HG03095 (cell line): ENCODE measurements at regions not wholly inside any gene's neighbourhood (a gene's known extent, or its start where the extent isn't known, plus 50 kb on each side); places are given as distances from the start of the nearest gene placed in this dataset.
"Not testable (repeated sequence)": the region's sequence is repeated elsewhere in the genome, so short reads cannot be mapped to it uniquely, and the experiment has no call there.

ENCODE experiments used
- ATAC-seq: cut with Tn5 transposase; IDR thresholded peaks from one replicate; pipeline ENCODE4 v1.9.1; 2021; ENCODE audit warnings: moderate library complexity; ENCODE audit not compliant: unreplicated experiment

- ATAC-seq: no peak
Observed at GRCh38 chr3:151675858-151676615, 57.7 kb upstream of the AADACL2 start.

- ATAC-seq: no peak
Observed at GRCh38 chr3:151673974-151674373, 59.8 kb upstream of the AADACL2 start.

- not testable (repeated sequence) for ATAC-seq
Observed at GRCh38 chr3:151667762-151668161, 66.0 kb upstream of the AADACL2 start.

GRCh38 chr3:151660885-151661284 lies 72.8 kb upstream of the AADACL2 start:
- ATAC-seq: no peak

- no peak for ATAC-seq
Observed at GRCh38 chr3:151644986-151645385, 88.7 kb upstream of the AADACL2 start.

GRCh38 chr3:151644020-151644620 lies 89.6 kb upstream of the AADACL2 start:
- no peak for ATAC-seq

- ATAC-seq: no peak
Observed at GRCh38 chr3:151639418-151639740, 94.3 kb upstream of the AADACL2 start.

- no peak for ATAC-seq
Observed at GRCh38 chr3:151638555-151639417, 94.9 kb upstream of the AADACL2 start.

- ATAC-seq: no peak
Observed at GRCh38 chr3:151635905-151636304, 97.8 kb upstream of the AADACL2 start.

GRCh38 chr3:151631946-151632345 lies 101.8 kb upstream of the AADACL2 start:
- no peak for ATAC-seq

GRCh38 chr3:151630938-151631441 lies 102.7 kb upstream of the AADACL2 start:
- ATAC-seq: no peak

- ATAC-seq: no peak
Observed at GRCh38 chr3:151630035-151630434, 103.7 kb upstream of the AADACL2 start.

- no peak for ATAC-seq
Observed at GRCh38 chr3:151625586-151625985, 108.1 kb upstream of the AADACL2 start.

- no peak for ATAC-seq
Observed at GRCh38 chr3:151625086-151625485, 108.6 kb upstream of the AADACL2 start.

- ATAC-seq: no peak
Observed at GRCh38 chr3:151620071-151620470, 113.7 kb upstream of the AADACL2 start.

GRCh38 chr3:151615464-151615863 lies 118.3 kb upstream of the AADACL2 start:
- no peak for ATAC-seq

GRCh38 chr3:151612115-151612514 lies 121.6 kb upstream of the AADACL2 start:
- ATAC-seq: no peak

- no peak for ATAC-seq
Observed at GRCh38 chr3:151611419-151611818, 122.3 kb upstream of the AADACL2 start.

GRCh38 chr3:151609491-151609890 lies 124.2 kb upstream of the AADACL2 start:
- no peak for ATAC-seq

GRCh38 chr3:151604891-151605290 lies 128.8 kb upstream of the AADACL2 start:
- ATAC-seq: no peak

GRCh38 chr3:151600783-151601182 lies 132.9 kb upstream of the AADACL2 start:
- ATAC-seq: no peak
